CD4-positive, alpha-beta T cell treated with Interleukin-21 for 1 hour (primary cell): ENCODE measurements at regions not wholly inside any gene's neighbourhood (a gene's known extent, or its start where the extent isn't known, plus 50 kb on each side); places are given as distances from the start of the nearest gene placed in this dataset.

ENCODE experiments used
- DNase-seq: peaks from one replicate; pipeline ENCODE4 v3.0.0-alpha.2; 2020

DNA sequence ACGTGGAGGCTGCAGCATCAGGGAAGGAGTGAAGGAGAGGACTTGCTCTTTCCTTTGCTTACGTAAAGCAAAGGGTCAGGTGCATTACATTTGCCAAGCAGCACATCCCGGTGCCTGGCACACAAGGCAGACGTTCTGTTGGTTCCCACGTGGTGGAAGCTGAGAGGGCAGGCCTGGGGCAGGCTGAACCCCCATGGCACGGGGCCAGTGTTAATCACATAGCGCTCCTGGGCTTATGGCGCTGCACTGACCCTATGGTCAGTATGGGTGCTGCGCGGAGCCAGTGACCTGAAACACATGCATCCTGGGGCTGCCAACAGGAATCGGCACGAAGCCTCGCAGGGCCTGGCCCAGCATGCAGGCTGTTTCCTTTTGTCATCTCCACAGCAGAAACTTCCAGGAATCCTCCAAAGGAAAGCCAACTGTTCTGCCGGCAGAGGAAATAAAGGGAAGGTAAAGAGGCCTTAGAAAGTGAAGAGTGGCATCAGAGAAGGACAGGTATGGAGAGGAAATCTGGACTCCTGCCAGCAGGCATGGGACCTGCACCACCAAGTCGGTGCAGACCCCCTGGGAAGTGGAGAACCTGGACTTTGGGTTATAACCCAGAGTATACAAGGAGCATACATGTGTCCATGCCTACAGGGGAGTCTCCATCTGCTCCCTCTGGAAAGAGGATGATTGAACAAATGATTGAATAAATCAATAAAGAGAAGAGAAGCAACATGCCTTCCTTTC lies 560.2 kb downstream of the TCERG1L start:
- no peak for DNase-seq

DNA sequence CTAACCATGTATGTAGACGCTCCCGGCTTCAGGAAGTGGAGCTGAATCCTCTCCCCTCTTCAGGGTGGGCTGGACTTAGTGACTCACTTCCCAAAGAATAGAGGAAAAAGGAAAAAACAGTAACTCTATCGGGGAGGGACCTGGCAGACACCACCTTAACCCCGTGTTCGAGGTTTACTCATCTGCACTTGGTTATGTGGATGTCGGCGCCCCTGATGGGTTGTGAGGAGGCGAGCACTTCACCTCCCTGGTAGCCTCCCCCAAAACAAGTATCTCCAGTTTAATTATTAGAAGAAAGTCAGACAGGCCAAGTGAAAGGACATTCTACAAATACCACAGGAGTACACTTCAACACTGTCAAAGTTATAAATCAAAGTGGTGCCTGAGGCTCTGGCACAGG lies 559.7 kb downstream of the TCERG1L start:
- DNase-seq = no peak

DNA sequence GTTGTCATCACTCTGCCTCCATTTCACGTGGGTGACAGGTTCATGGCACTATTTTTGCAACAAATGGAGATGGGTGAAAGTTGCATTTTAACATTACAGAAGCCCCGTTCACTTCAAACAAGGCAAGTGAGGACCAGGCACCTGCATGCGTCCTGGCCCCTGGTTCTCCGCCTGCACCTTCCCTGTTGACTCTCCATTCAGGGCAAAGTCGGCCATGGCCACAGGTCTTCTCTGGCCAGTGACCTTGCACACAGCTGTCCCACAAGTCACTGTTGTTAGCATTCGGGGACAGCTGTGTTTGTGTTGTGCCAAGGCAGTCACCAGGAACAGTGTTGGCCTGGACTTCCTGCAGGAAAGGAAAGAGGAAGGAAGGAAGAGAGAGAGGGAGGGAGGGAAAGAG lies 554.9 kb downstream of the TCERG1L start:
- DNase-seq = no peak

DNA sequence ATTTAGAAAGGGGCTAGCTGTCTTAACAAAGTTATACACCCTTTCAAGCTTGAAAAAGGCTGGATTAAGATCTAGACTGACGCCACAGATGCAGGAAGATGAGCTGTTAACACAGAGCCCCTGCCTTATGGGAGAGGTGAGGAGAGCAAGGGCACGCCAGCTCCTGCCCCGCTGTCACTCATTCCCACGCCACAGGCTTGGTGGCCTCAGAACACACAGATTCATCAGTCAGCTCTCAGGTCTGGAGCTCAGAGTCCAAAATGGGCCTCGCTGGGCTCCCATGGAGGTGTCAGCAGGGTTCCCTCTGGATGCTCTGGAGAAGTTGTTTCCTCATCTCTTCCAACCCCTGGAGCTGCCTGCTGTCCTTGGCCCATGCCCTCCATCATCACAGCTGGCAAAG lies 554.2 kb downstream of the TCERG1L start:
- DNase-seq = no peak

DNA sequence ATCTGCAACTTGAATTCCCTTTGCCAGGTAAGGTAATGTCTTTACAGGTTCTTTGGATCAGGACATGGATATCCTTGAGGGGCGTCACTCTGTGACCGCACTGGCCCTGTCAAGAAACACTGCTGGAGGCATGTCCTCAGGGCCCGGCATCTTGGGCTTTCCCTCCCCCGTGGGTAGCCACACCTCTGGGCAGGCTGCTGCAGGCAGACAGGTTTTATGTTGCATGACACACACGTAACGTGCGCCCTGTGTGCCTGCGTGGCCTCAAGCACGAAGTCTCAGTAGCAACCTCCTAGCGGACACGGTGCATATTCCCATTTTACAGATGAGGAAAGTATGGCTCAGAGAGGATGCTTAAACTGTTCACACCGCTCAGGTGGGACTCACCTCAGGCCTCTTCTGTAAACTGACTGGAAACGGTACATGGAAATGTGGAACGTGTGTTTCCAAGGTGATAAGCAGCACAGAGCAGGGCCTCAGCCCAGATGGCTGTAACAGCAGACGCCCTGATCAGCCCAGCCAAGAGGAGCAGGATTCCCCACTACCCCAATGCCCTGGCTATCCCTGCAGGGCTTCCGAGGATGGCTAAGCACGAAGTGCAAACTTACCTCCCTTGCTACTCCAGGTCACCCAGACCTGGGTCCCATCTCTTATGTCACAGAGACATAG lies 553.6 kb downstream of the TCERG1L start:
- DNase-seq = no peak

DNA sequence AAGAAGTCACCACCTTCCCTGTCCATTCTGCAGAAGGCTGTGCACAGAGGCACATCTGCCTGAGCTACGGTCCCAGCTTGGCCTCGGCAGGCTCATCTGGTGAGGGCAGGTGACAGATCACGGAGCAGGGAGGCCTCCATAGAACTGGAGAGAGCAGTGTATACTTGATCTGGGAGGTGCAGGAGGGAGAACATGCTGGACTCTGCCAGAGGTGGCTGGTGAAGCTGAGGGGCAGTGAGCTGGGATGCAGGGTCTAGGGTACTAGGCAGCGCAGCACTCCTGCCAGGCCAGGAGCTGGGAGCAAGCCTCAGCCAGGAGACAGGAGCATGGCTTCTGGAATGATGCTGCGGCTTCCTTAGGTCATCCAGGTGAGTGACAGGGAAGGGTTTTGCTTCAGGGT lies 553.0 kb downstream of the TCERG1L start:
- DNase-seq = no peak

DNA sequence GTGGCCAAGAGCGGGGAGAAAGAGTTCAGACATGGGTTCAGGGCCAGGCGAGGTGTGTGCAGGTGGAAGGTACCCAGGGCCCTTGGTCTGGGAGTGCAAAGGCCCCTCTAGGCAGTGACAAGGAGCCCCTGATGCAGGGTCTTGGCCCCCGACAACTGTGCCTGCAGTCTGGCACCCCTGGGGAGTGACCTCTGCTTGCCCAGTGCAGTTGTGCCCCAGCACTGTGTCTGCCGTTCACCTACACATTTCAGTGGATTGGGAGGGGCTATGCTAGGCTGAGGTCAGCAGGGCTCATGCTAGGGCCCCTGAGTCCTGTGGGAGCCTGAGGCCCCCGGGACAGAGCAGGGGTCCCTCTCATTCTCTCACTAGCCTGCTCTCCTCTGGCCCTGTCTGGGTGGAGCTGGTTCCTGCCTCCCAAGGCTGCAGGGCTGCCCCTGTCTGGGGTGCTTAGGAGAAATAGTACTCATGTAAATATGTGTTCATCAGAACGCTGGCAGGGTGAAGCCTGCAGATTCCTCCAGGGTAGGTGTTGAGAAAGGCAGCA lies 550.4 kb downstream of the TCERG1L start:
- no peak for DNase-seq

DNA sequence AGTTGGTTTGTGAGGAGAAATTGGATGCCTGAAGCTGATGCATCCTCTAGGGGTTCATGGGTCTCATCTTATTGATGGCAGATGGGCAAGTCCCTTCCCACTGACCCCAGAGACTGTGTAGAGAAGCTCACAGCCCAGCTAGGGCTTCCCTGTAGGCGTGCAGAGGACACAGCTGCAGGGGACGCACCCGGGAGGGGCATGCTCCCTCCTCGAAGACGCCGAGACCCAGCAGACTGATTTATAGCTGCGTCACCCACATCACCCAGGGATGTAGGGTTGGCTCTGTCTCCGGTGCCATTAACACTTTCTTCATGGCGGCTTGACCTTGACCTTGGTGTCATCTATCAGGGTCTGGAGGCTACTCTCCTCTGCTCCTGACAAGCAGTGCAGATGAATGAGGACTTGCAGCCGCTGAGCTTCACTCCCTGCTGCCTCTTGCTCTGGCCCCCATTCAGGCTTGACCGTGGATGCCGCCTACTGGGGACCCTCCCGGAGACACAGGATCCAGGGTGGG lies 549.7 kb downstream of the TCERG1L start:
- no peak for DNase-seq

DNA sequence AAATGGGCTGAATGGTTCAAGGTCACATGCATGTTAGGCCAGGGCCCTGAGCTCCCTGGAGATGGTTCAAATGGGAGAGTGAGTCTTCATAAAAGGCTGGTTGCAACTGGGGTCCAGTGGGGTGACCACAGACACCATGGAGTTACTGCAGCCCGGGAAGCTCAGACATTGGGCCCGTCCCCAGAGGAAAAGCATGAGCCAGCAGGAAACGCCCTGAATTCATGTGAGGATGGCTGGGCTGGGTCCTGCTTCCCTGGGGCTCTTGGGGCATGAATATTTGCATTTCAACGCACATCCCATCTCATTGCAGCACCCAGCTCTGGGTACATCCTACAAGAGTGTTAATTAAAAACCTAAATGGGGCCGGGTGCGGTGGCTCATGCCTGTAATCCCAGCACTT lies 549.0 kb downstream of the TCERG1L start:
- DNase-seq = no peak

DNA sequence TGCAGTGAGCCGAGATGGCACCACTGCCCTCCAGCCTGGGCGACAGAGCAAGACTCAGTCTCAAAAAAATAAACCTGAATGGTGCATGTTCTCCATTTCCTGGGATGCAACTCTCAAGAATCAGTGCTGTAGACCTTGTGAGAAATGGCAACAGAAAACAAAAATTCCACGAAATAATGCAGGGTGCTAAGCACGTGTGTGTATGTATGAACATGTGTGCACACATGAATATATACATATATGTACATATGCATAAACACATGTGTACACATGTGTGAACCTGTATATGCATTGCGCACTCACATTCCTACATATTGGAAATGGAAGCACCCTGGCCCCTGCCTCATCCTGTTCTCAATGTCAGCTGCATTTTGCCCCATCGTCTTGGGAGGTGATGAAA lies 548.5 kb downstream of the TCERG1L start:
- DNase-seq = no peak

DNA sequence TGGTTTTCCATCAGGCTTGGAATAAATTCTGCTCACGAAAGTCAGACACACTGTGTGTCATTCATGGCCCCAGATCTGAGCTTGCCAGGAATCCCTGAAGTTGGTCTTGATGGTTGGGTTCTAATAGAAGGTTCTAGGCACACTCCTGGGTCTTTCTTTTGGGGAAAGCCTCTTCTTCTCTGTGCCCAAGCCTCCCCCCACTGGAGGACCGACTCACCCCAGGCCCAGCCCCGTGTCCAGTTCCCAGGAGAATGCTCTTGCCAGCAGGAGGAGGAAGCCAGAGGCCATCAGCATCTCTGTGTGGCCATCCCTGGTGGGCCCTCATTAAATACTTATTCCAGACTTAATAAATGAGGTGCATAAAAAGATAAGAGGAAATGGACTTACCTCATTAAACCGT lies 548.0 kb downstream of the TCERG1L start:
- DNase-seq = no peak

DNA sequence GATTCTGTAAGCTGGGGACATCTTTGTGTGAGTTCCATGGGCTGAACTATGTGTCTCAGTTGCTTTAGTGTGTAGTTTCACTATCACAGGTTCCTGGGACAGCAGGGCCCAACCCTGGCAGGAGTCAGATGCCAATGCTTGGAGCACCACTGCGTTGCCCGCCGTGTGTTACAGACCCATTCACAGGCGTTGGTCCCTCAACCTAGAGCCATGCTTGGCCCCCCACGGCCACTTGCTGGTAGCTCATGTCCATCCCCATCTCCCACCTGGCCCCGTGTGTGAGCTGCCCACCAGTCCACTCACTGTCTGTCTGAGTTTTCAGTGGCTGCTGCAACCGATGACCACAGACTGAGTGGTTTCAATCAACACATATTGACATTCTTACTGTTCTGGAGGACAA lies 546.9 kb downstream of the TCERG1L start:
- DNase-seq = no peak

DNA sequence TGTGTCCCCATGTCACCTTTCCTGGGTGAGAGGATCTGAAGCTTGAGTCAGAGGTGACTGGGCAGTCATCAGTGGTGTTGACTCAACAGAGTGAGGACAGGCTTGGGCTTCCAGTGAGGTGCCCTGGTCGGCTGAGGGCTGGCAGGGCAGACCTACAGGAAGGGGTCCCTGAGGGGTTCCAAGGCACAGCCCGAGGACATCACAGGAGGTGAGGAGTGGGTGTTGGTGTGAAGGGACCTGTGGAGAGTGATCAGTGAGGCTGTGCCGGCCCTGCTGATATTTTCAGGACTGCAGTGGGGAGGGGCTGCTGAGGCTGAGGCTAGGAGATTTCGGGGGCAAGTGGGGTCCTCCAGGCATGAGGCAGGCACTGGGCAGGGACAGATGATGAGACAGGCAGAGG lies 545.5 kb downstream of the TCERG1L start:
- DNase-seq = no peak

DNA sequence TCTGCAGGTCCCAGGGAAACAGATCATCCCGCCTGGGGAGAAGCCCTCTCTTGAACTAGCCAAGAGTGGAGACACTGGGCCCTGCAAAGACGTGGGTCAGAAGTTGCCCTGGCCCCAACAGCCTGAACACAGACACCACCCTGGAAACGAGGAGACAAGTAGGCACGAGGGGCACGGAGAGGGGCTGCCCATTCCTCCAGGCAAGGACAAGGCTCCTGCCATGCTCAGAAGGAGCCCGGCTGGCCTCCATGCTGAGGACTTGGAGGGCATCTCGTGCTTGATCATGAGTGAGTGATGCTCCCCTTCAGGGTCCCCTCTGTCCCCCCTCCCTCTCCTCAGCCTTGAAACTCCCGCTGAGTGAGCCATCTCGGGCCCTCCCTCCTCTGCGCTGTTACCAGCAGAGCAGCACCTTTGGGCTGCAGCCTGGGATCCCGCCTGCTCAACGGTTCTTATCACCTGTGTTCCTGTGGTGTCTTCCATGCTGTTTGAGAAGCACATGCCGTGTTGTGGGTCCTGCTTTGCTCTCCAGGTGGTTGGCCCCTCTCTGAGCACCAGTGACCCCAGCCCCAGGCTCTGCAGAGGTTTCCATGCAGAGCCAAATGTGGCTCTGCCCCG lies 544.3 kb downstream of the TCERG1L start:
- DNase-seq = no peak

DNA sequence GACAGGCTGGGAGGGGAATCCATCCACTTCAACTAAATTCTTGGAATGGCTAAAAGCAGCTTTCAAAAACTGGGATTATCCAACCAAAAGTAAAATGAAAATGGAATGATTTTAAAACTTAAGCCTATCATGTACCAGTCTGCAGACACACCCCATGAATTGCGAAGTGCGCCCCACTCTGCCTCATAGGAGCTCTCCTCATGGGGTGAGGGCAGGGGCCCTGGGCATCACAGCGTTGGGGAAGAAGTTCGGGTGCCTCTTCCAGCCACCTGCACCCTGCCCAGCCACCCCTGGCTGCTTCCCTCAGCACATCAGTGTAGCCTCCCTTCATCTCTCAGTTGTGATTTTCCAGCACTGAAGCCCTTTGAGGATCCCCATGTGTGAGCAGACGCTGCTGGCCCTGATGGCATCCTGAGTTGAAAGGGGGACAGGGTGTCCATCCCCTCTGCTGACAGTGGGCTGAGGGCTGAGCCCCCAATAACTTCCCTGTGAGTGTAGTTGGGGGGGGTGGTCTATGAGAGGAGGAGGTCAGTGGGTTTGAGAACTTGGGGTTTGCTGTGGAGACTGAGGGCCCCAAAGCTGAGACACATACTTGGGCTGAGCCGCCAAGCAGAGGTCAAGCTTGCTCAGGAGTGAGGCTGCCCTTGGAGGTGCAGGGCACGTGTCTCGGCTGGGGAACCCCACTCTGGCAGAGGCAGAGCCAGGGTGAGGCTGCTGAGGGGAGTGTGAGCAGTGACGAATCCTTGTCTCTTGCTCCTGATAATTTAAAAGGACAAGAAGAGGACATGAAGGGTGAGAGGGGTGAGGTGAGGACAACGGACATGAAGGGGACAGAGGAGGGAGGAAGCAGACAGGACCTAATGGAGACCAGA lies 542.1 kb downstream of the TCERG1L start:
- no peak for DNase-seq

DNA sequence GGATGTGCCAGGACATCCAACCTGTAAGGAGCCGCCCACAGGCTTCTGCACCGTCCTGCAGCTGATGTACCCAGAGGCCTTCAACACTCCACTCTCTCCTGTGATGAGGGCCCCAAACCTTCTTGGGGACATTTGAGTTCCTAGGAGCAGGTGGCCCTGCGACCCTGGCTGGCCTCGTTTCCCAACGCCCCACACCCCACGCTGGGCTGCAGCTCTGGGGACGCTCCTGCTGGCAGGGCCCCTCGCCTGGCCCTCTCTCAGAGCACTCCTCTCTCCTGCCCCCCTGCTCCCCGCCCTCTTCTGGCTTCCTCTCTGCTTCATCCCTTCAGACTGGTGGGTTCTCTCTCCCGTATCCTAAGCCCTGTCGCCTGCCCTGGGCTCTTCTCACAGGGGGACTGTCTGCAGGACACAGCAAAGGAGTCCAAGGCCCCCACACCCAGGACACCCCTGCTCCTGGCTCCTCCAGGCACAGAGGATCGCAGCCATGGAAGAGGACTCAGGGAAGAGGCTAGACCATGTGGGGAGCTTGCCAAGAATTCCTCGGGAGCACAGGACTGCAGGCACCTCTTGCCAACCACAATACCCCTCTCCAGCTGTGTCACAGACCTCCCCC lies 541.4 kb downstream of the TCERG1L start:
- no peak for DNase-seq

DNA sequence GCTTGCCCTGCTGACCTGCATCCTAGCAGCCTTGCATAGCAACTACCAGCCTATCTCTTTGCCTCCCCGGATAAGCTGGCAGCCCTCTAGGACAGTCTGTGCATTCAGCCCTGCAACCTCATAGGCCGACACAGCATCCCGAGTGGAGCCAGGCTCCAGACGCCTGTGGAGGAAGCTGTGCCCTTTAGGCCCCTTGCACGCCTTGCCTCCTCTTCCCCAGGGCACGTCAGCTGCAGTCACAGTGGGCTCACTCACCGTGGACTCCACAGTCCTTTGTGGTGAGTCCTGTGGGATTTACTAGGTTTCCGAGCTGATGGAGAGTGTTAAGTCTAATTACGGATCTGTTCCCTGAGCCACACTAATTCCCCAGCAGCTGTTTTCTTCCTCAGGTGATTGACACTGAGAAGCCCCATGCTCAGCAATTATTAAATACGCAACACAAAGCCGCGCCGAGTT lies 540.0 kb downstream of the TCERG1L start:
- no peak for DNase-seq

DNA sequence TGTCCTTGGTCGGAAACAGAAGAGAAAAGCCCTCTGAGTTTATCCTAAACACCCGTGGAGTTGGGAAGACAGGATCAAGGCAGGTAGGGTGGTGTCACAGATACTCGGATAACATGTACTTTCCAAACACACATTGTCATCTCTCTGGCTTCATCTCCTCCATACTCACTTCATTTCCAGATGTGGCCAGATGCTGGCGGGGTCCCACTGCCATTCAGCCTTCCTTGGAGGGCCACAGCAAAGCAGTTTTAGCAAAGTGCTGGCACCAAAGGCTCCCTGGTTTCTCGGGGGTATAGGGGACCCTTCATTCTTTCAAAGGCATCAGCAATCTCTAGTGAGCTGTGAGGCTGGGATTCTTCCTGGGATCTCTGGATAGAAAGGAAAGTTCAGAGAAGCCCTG lies 539.5 kb downstream of the TCERG1L start:
- no peak for DNase-seq

DNA sequence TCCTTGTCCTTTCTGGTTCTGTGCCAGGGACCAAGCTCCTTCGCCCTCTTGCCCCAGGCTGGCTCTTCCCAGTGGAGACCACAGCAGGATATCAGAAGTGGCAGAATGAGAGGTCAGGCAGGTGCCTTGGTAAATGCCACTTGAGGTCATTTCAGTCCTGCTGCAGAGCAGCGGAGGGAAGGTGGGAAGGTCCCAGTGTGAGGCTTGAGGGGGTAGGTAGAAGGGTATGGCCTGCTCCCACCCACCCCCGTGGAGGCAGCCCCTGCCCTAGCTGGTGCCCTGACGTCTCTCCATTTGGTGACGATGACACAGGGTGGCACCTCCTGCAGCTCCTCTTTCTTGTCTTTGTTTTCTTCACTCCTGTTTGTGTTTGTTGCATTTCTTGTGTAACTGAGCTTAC lies 538.8 kb downstream of the TCERG1L start:
- no peak for DNase-seq

DNA sequence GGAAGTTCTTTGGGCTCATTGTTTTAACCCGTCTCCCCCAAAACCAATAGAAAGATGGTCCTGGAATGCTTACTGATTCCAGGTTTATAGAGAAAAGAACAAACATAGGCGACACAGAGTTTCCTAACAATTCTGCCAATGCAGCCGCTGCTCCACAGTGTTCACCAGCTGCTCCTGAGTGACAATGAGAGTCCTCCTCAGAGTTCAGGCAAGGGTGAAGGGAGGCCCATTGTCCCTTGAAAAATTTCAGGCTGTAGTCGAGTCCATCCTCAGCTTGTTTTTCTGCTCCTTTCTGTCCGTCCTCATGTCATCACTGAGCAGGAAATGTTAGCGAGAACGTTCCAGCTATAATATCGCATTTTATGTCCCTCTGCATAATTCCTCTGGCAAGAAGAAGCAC lies 537.6 kb downstream of the TCERG1L start:
- no peak for DNase-seq

DNA sequence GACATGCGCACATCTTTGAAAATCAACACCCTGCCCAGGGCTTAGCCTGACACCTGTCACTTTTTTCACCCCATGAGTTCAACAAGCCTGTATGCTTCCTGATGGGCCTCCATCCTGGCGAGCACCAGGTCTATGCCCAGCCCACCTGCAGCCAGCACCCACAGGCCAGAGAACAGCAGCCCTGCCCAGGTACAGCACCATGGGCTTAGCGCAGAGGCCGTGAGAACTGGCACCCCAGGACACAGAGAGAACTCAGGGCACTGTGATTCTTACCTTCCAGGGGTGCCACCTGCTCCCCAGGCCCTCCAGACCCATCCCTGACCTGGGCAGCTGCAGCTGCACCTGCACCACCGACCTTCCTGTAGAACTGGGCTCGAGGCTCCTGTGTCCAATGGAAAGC lies 536.6 kb downstream of the TCERG1L start:
- DNase-seq = no peak

DNA sequence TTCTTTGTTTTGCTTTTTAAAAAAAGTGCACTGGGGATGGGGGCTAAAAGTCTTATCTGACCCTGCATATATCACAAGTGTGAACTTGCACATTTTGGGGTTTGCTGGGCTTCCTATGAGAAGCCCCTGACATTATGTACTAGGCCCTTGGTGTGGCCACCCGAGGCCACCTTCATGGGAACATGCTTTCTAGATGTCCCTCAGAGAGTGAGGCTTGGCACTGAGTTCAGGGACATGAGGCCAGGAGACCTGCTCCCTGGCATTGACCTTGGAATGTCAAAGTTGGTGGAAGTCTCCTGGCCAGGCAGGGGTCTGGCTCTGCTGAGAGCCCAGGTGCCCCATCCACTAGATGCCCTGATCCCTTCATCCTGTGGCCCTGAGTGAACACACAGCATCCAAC lies 536.2 kb downstream of the TCERG1L start:
- DNase-seq = no peak
